K562 (cell line): ENCODE measurements at regions not wholly inside any gene's neighbourhood (a gene's known extent, or its start where the extent isn't known, plus 50 kb on each side); places are given as distances from the start of the nearest gene placed in this dataset.

ENCODE experiments used
- ESRRA ChIP-seq: fragments of 450-650 bp; IDR thresholded peaks from 2 replicates; pipeline ENCODE4 v1.6.1; 2014; ENCODE audit warnings: low read depth, mild to moderate bottlenecking, moderate library complexity, borderline replicate concordance
- GATA2 ChIP-seq: sonication (generic); formaldehyde crosslinking; IDR thresholded peaks from 2 replicates; pipeline ENCODE4 v1.4.0; 2020; ENCODE audit warnings: mild to moderate bottlenecking, missing genetic modification reagents
- MYC ChIP-seq, 2 experiments: fragments of 250-450 bp in 1 of 2; sonication (Bioruptor Pico) in 1 of 2; IDR thresholded peaks; 2 replicates each; pipeline versions ENCODE4 v1.5.1 to v1.6.1; 2012 to 2021; ENCODE audit warnings: low read depth in 2 of 2, borderline replicate concordance in 1 of 2, improper control_type of control experiment in 1 of 2, low read length in 1 of 2, mild to moderate bottlenecking in 1 of 2, moderate library complexity in 1 of 2
- MYNN ChIP-seq, 2 experiments: sonication (generic); formaldehyde crosslinking in 1 of 2; IDR thresholded peaks; 2 replicates each; pipeline versions ENCODE4 v1.5.0 to v1.6.1; 2016 to 2020; ENCODE audit warnings: antibody characterized with exemption in 1 of 2, missing genetic modification reagents in 1 of 2
- PHF21A ChIP-seq: fragments of 450-650 bp; IDR thresholded peaks from 2 replicates; pipeline ENCODE4 v1.6.1; 2017; ENCODE audit warnings: low read depth, borderline replicate concordance
- ZNF174 ChIP-seq: fragments of 250-450 bp; sonication (Bioruptor Pico); IDR thresholded peaks from 2 replicates; pipeline ENCODE4 v1.4.0; 2020; ENCODE audit warnings: mild to moderate bottlenecking
- ZNF3 ChIP-seq: fragments of 250-450 bp; sonication (Bioruptor Pico); IDR thresholded peaks from 2 replicates; pipeline ENCODE4 v1.5.0; 2021; ENCODE audit warnings: mild to moderate bottlenecking, moderate library complexity
- TF ChIP-seq, protein P1 (sequence below): fragments of 450-650 bp; IDR thresholded peaks from 2 replicates; pipeline ENCODE4 v1.6.1; 2018; ENCODE audit not compliant: partially characterized antibody
- TF ChIP-seq, protein P2 (sequence below), 3 experiments: IDR thresholded peaks in 2 of 3; conservative IDR thresholded peaks in 1 of 3; 2 replicates each; pipeline ENCODE4 v1.5.1; 2011 to 2012; ENCODE audit warnings: low read length in 3 of 3, mild to moderate bottlenecking in 3 of 3, control low read depth in 2 of 3, improper control_type of control experiment in 1 of 3, inconsistent platforms in 1 of 3, low read depth in 1 of 3, mixed read lengths in 1 of 3, moderate library complexity in 1 of 3; ENCODE audit not compliant: insufficient read depth in 2 of 3

DNA sequence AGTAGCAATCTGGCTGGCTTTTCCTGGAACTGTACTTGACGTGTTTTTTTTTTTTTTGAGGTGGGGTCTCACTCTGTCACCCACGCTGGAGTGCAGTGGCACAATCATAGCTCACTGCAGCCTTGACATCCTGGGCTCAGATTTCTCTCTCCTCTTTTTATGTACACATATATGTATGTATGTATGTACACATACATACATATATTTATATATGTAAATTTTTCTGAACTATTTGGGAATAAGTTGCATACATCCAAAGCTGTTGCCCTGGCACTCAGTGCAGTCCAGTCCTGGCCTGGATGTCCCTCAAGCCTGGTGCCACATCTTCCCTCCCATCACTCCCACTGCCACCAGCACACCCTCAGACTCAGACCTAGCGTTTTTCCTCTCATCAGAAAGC is 89.0 kb upstream of the SHISA3 start:
- no peak for TF ChIP-seq MYNN (IDR thresholded peaks at IDR 0.05)
- no peak for TF ChIP-seq MYNN (CRISPR knock-in tag; IDR thresholded peaks at IDR 0.05)
- TF ChIP-seq ZNF174 (CRISPR knock-in tag): no peak
- no peak for TF ChIP-seq MYC (IDR thresholded peaks at IDR 0.05; ENCODE audit: low read depth, low read length)
- TF ChIP-seq MYC (CRISPR knock-in tag; IDR thresholded peaks at IDR 0.05; ENCODE audit: borderline replicate concordance, low read depth): no peak
- TF ChIP-seq, protein P1, sequence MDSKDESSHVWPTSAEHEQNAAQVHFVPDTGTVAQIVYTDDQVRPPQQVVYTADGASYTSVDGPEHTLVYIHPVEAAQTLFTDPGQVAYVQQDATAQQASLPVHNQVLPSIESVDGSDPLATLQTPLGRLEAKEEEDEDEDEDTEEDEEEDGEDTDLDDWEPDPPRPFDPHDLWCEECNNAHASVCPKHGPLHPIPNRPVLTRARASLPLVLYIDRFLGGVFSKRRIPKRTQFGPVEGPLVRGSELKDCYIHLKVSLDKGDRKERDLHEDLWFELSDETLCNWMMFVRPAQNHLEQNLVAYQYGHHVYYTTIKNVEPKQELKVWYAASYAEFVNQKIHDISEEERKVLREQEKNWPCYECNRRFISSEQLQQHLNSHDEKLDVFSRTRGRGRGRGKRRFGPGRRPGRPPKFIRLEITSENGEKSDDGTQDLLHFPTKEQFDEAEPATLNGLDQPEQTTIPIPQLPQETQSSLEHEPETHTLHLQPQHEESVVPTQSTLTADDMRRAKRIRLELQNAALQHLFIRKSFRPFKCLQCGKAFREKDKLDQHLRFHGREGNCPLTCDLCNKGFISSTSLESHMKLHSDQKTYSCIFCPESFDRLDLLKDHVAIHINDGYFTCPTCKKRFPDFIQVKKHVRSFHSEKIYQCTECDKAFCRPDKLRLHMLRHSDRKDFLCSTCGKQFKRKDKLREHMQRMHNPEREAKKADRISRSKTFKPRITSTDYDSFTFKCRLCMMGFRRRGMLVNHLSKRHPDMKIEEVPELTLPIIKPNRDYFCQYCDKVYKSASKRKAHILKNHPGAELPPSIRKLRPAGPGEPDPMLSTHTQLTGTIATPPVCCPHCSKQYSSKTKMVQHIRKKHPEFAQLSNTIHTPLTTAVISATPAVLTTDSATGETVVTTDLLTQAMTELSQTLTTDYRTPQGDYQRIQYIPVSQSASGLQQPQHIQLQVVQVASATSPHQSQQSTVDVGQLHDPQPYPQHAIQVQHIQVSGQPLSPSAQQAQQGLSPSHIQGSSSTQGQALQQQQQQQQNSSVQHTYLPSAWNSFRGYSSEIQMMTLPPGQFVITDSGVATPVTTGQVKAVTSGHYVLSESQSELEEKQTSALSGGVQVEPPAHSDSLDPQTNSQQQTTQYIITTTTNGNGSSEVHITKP: no peak
- TF ChIP-seq PHF21A: no peak
- no peak for TF ChIP-seq ESRRA
- TF ChIP-seq GATA2: no peak
- TF ChIP-seq ZNF3 (CRISPR knock-in tag): no peak
- TF ChIP-seq, protein P2, sequence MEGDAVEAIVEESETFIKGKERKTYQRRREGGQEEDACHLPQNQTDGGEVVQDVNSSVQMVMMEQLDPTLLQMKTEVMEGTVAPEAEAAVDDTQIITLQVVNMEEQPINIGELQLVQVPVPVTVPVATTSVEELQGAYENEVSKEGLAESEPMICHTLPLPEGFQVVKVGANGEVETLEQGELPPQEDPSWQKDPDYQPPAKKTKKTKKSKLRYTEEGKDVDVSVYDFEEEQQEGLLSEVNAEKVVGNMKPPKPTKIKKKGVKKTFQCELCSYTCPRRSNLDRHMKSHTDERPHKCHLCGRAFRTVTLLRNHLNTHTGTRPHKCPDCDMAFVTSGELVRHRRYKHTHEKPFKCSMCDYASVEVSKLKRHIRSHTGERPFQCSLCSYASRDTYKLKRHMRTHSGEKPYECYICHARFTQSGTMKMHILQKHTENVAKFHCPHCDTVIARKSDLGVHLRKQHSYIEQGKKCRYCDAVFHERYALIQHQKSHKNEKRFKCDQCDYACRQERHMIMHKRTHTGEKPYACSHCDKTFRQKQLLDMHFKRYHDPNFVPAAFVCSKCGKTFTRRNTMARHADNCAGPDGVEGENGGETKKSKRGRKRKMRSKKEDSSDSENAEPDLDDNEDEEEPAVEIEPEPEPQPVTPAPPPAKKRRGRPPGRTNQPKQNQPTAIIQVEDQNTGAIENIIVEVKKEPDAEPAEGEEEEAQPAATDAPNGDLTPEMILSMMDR (IDR thresholded peaks at IDR 0.05 in 2 of 3, conservative IDR thresholded peaks at IDR 0.05 in 1 of 3; ENCODE audit: insufficient read depth in 2 of 3, low read depth in 1 of 3, low read length in 3 of 3): no peak
